ENCODE measurements at regions not wholly inside any gene's neighbourhood (a gene's known extent, or its start where the extent isn't known, plus 50 kb on each side); places are given as distances from the start of the nearest gene placed in this dataset.
"Not testable (repeated sequence)": the region's sequence is repeated elsewhere in the genome, so short reads cannot be mapped to it uniquely, and the experiment has no call there.

GRCh38 chr9:18032636-18033035, 441.3 kb upstream of the ADAMTSL1 start:
- no peak for DNase-seq (ENCODE audit: low read depth in 2 of 2)

- DNase-seq (ENCODE audit: low read depth in 2 of 2) = no peak
Measured at GRCh38 chr9:18036422-18037187, 437.3 kb upstream of the ADAMTSL1 start.

- no peak for DNase-seq (ENCODE audit: low read depth in 2 of 2)
Measured at GRCh38 chr9:18037981-18038380, 436.0 kb upstream of the ADAMTSL1 start.

- no peak for DNase-seq (ENCODE audit: low read depth in 2 of 2)
Measured at GRCh38 chr9:18040327-18040726, 433.6 kb upstream of the ADAMTSL1 start.

- DNase-seq (ENCODE audit: low read depth in 2 of 2) = no peak
Measured at GRCh38 chr9:18043978-18044377, 430.0 kb upstream of the ADAMTSL1 start.

GRCh38 chr9:18045326-18045725, 428.6 kb upstream of the ADAMTSL1 start:
- no peak for DNase-seq (ENCODE audit: low read depth in 2 of 2)

GRCh38 chr9:18046068-18046467, 427.9 kb upstream of the ADAMTSL1 start:
- no peak for DNase-seq (ENCODE audit: low read depth in 2 of 2)

GRCh38 chr9:18051638-18052037, 422.3 kb upstream of the ADAMTSL1 start:
- no peak for DNase-seq (ENCODE audit: low read depth in 2 of 2)

GRCh38 chr9:18052060-18052459, 421.9 kb upstream of the ADAMTSL1 start:
- DNase-seq (ENCODE audit: low read depth in 2 of 2) = no peak

- DNase-seq (ENCODE audit: low read depth in 2 of 2) = no peak
Measured at GRCh38 chr9:18056269-18056992, 417.5 kb upstream of the ADAMTSL1 start.

- DNase-seq (ENCODE audit: low read depth in 2 of 2) = no peak
Measured at GRCh38 chr9:18056993-18057369, 417.0 kb upstream of the ADAMTSL1 start.

GRCh38 chr9:18058564-18059442, 415.1 kb upstream of the ADAMTSL1 start:
- no peak for DNase-seq (ENCODE audit: low read depth in 2 of 2)

GRCh38 chr9:18059447-18059846, 414.5 kb upstream of the ADAMTSL1 start:
- no peak for DNase-seq (ENCODE audit: low read depth in 2 of 2)

- DNase-seq (ENCODE audit: low read depth in 2 of 2) = no peak
Measured at GRCh38 chr9:18060269-18060934, 413.6 kb upstream of the ADAMTSL1 start.

- DNase-seq (ENCODE audit: low read depth in 2 of 2) = no peak
Measured at GRCh38 chr9:18061332-18061731, 412.6 kb upstream of the ADAMTSL1 start.

- no peak for DNase-seq (ENCODE audit: low read depth in 2 of 2)
Measured at GRCh38 chr9:18061856-18062255, 412.1 kb upstream of the ADAMTSL1 start.

GRCh38 chr9:18063856-18064390, 410.0 kb upstream of the ADAMTSL1 start:
- no peak for DNase-seq (ENCODE audit: low read depth in 2 of 2)

GRCh38 chr9:18066608-18067007, 407.3 kb upstream of the ADAMTSL1 start:
- not testable (repeated sequence) for DNase-seq (ENCODE audit: low read depth in 2 of 2)

GRCh38 chr9:18067548-18068120, 406.3 kb upstream of the ADAMTSL1 start:
- DNase-seq (ENCODE audit: low read depth in 2 of 2) = no peak

- DNase-seq (ENCODE audit: low read depth in 2 of 2) = no peak
Measured at GRCh38 chr9:18068900-18069299, 405.1 kb upstream of the ADAMTSL1 start.

GRCh38 chr9:18071651-18072060, 402.3 kb upstream of the ADAMTSL1 start:
- DNase-seq (ENCODE audit: low read depth in 2 of 2) = no peak

All from stimulated activated CD4-positive, alpha-beta T cell treated with anti-CD3 and anti-CD28 coated beads, Interleukin-4, amount 100 ng/mL, for 48 hours (primary cell).